A673 (cell line): ENCODE measurements at regions not wholly inside any gene's neighbourhood (a gene's known extent, or its start where the extent isn't known, plus 50 kb on each side); places are given as distances from the start of the nearest gene placed in this dataset.

Source experiments
- BruUV-seq: library from RNA; stranded (reverse); fragments of 400-500 nt; replicated peaks from 2 replicates; lab custom pipeline; 2021; lab: Mats Ljungman, UMichigan
- CTCF ChIA-PET: fragments of 300-600 bp; sonication (Branson Sonifier 250); formaldehyde crosslinking; loops from one replicate; lab custom pipeline; 2022; ENCODE audit warnings: antibody characterized with exemption; lab: Charles Lee
- POLR2A ChIA-PET: fragments of 300-600 bp; sonication (Branson Sonifier 250); formaldehyde crosslinking; loops from one replicate; lab custom pipeline; 2022; ENCODE audit warnings: antibody characterized with exemption; ENCODE audit not compliant: low non-redundant PET; lab: Charles Lee
- DNase-seq: peaks from one replicate; pipeline ENCODE4 v3.0.0-alpha.2; 2015; ENCODE audit warnings: low spot score
- H3K27ac ChIP-seq: fragments of 200-600 bp; sonication (generic); 2 replicates; pipeline ENCODE4 v1.5.1; 2016; ENCODE audit warnings: mixed run types, low read depth, mild to moderate bottlenecking, mixed read lengths, antibody characterized with exemption, low read length; ENCODE audit not compliant: poor library complexity, severe bottlenecking
- H3K27me3 ChIP-seq: fragments of 200-600 bp; sonication (generic); replicated peaks from 2 replicates; pipeline ENCODE4 v1.6.1; 2017; ENCODE audit warnings: mixed run types, low read depth, mild to moderate bottlenecking, mixed read lengths, antibody characterized with exemption, low read length; ENCODE audit not compliant: insufficient read depth, poor library complexity
- H3K36me3 ChIP-seq: fragments of 200-600 bp; sonication (generic); 2 replicates; pipeline ENCODE4 v1.6.1; 2016; ENCODE audit warnings: mixed run types, mild to moderate bottlenecking, mixed read lengths, antibody characterized with exemption, low read length; ENCODE audit not compliant: insufficient read depth, poor library complexity, severe bottlenecking
- H3K4me1 ChIP-seq: fragments of 200-600 bp; sonication (generic); 2 replicates; pipeline ENCODE4 v1.6.1; 2017; ENCODE audit warnings: mixed run types, mild to moderate bottlenecking, mixed read lengths, antibody characterized with exemption, low read length; ENCODE audit not compliant: insufficient read depth, poor library complexity, severe bottlenecking
- H3K4me3 ChIP-seq: fragments of 200-600 bp; sonication (generic); 2 replicates; pipeline ENCODE4 v1.5.1; 2016; ENCODE audit warnings: low read depth, mixed run types, mild to moderate bottlenecking, mixed read lengths, low read length; ENCODE audit not compliant: poor library complexity, severe bottlenecking
- H3K9me3 ChIP-seq: fragments of 200-600 bp; sonication (generic); 2 replicates; pipeline ENCODE4 v1.6.1; 2016; ENCODE audit warnings: mixed run types, low read depth, mild to moderate bottlenecking, mixed read lengths, antibody characterized with exemption, low read length; ENCODE audit not compliant: poor library complexity, severe bottlenecking
- CTCF ChIP-seq: fragments of 300-800, 200-600 bp; sonication (generic); conservative IDR thresholded peaks from 2 replicates; pipeline ENCODE4 v1.5.1; 2017; ENCODE audit warnings: low read depth, mild to moderate bottlenecking, antibody characterized with exemption, low read length, moderate library complexity, mixed read lengths
- EZH2 ChIP-seq: fragments of 200-600 bp; sonication (generic); IDR thresholded peaks from 2 replicates; pipeline ENCODE4 v1.6.1; 2017; ENCODE audit warnings: borderline replicate concordance, low read depth, mild to moderate bottlenecking, mixed read lengths, antibody characterized with exemption, low read length; ENCODE audit not compliant: poor library complexity, severe bottlenecking
- intact Hi-C: fragments of 100-400 bp; cut with micrococcal nuclease; formaldehyde crosslinking; loops from one replicate; pipeline ENCODE4 v1.10.0; 2022; ENCODE audit not compliant: unreplicated experiment

DNA sequence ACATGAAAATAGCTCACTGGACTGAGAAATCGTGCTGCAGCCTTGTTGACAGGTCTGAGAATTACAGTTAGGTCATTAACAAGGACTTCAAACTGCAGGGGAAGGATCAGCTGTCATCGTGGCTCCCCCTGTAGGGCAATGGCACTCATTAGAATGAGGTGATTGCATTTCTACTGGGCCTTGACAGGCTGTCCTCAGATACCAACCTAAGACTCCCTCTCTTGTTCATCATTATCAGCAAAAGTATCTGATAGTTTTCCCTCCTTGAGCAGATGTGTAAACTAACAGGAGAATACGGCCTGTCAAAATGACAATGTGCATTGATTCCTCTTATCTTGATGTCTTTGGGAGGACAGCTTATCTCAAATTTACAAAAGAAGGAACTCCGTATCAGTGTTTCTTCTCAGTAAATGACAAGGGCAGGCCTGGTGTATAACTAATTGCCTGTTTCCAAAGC, 648.5 kb upstream of the LRRN3 start:
- Histone ChIP-seq H3K27ac (no peak overlapping the region), H3K4me1 (no peaks in the 10 kb centered on the region), H3K4me3 (no peak overlapping the region), H3K27me3 (no peaks in the 10 kb centered on the region), H3K9me3 (no peaks in the 10 kb centered on the region), H3K36me3 (no peaks in the 10 kb centered on the region)
- CTCF ChIA-PET: interaction anchor here (0.7 kb wide), 2 partner anchors 195 to 353 kb away, joined by 3 read pairs; no protein-coding TSS in a partner anchor
- intact Hi-C loops: loop anchor here (10.0 kb wide), 2 partner anchors 598 to 1828 kb away; no protein-coding TSS in a partner anchor
- TF ChIP-seq EZH2 (no peak), CTCF (peak; percentile 70)
- peak; percentile 56 for DNase-seq
- BruUV-seq: no TSS peak
- POLR2A ChIA-PET: no interaction called here

GRCh38 chr7:110446658-110447057, 644.3 kb upstream of the LRRN3 start:
- BruUV-seq: no TSS peak
- no peak for TF ChIP-seq CTCF
- no peak for TF ChIP-seq EZH2
- H3K27me3 ChIP-seq: no peaks in the 10 kb centered on the region
- no peaks in the 10 kb centered on the region for H3K9me3 ChIP-seq
- intact Hi-C loops: loop anchor here (5.0 to 10.0 kb wide), 3 partner anchors 359 to 1832 kb away; no protein-coding TSS in a partner anchor
- ChIA-PET CTCF (no interaction called here), POLR2A (no interaction called here)
- no peaks in the 10 kb centered on the region for H3K4me1 ChIP-seq
- no peaks in the 10 kb centered on the region for H3K36me3 ChIP-seq
- H3K27ac ChIP-seq: no peak overlapping the region
- no peak overlapping the region for H3K4me3 ChIP-seq
- DNase-seq: no peak

DNA sequence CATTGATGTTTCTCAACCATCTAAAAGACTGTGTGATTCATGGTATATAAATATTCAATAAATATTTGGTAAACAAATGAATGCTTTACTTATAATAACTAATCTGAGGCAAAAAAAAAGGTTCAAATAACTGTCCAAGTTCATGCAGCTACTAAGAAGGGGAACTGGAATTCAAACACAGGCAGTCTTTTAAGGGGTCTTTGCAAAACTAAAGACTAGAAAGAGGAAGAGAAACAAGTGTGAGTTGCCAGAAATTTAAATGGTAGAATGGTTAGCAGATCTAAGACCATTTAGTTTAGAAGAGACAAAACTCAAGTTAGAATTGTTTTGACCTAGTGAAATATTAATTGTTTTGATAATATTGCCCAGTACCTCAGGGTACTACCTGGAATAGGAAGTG, 642.0 kb upstream of the LRRN3 start:
- CTCF ChIA-PET: no interaction called here
- BruUV-seq: no TSS peak

More for the DNA sequence above, 642.0 kb upstream of the LRRN3 start:
- POLR2A ChIA-PET: no interaction called here
- intact Hi-C loops: loop anchor here (5.0 to 10.0 kb wide), 3 partner anchors 362 to 1834 kb away; no protein-coding TSS in a partner anchor
- Histone ChIP-seq H3K27ac (no peak overlapping the region), H3K27me3 (no peaks in the 10 kb centered on the region), H3K36me3 (no peaks in the 10 kb centered on the region), H3K4me1 (no peaks in the 10 kb centered on the region), H3K9me3 (no peaks in the 10 kb centered on the region), H3K4me3 (no peak overlapping the region)
- DNase-seq: no peak
- TF ChIP-seq CTCF (no peak), EZH2 (no peak)
